ENCODE measurements at regions not wholly inside any gene's neighbourhood (a gene's known extent, or its start where the extent isn't known, plus 50 kb on each side); places are given as distances from the start of the nearest gene placed in this dataset.

GRCh38 chr2:121831841-121832240 lies 76.4 kb downstream of the TSN start:
- TF ChIP-seq EZH2 (IDR thresholded peaks at IDR 0.05; ENCODE audit: insufficient read depth, poor library complexity, severe bottlenecking) (no peak), EZH2phosphoT487 (IDR thresholded peaks at IDR 0.05; ENCODE audit: insufficient read depth, low read depth) (no peak)
